Stomach (tissue), 4 donors: ENCODE measurements at regions not wholly inside any gene's neighbourhood (a gene's known extent, or its start where the extent isn't known, plus 50 kb on each side); places are given as distances from the start of the nearest gene placed in this dataset.

Experiments used
- CTCF ChIP-seq, 7 experiments: fragments of 450-650 bp in 4 of 7; fragments of 200-600 bp in 3 of 7; sonication (generic) in 3 of 7; IDR thresholded peaks; one replicate each; pipeline ENCODE4 v1.5.1; 2016 to 2019; ENCODE audit warnings: antibody characterized with exemption in 7 of 7, control low read depth in 2 of 7, mild to moderate bottlenecking in 1 of 7
- POLR2A ChIP-seq, 4 donors: fragments of 450-650 bp; IDR thresholded peaks; one replicate each; pipeline ENCODE4 v1.6.1; 2016; ENCODE audit warnings: antibody characterized with exemption in 4 of 4, control low read depth in 2 of 4, mild to moderate bottlenecking in 1 of 4, moderate library complexity in 1 of 4

DNA sequence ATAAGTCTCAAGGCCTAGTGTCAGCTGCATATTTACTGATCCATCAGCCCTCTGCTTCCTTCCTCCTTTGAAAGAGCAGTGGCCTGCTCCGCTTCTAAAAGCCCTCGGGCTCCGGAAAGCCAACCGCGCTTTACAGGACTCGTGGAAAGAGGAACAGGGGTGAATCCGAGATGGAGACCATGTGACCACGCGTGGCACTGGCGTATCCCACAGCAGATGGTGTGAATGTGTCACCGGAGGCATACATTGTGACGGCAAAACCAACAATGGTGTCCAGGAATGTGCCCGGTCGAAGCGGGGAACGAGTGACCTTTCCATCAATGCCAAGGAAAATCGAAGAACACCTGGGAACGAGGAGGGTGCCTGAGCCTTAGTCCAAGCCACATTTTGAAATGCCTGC, 484.6 kb downstream of the SPATA31A7 start:
- no peak for TF ChIP-seq POLR2A (IDR thresholded peaks at IDR 0.05)
- TF ChIP-seq CTCF (IDR thresholded peaks at IDR 0.05) = no peak
